Right forelimb (tissue), 1 donor: ENCODE measurements at regions not wholly inside any gene's neighbourhood (a gene's known extent, or its start where the extent isn't known, plus 50 kb on each side); places are given as distances from the start of the nearest gene placed in this dataset.
"Not testable (repeated sequence)": the region's sequence is repeated elsewhere in the genome, so short reads cannot be mapped to it uniquely, and the experiment has no call there.

ENCODE experiments used
- DNase-seq: peaks from one replicate; pipeline ENCODE4 v3.0.0-alpha.2; 2018

DNA sequence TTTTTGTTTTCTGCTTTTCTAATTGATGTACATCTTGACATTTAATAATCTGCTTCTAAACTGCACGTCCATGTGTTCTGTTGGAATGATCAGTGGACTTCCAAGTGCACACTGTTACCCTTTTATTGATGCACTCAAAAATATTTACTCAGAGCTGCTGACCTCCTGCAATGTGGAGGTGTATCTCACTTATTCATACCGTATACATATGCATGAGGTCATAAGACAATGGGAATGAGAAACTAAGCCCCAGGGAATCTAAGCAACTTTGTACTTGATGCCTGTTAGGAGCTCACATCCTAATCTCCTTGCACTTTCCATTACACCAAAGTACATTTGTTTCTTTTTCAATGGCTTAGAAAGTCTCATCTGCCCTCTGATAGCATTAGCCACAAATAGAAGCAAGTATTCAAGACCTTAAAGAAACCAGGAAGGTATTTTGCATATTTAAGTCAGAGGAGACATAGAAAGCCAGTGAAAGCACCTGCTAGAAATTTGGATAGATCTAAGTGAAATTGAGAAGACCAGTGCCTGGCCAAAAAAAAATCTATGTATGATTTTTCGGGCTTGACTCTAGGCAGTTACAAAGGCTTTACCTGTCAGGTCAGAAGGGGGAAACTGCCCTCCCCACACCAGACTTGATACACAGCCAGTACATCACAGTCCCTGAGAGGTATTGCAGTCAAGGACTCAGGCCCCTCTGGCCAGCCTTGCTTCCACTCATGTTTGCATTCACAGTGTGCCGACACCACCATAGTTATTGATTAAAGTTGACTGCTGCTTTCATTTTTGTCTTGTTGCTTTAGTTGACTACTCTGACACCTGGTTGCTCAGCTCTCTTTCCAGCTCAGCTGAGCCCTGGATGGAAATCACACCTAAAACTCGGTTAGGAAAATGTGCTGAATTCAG, 391.7 kb upstream of the CYRIA start:
- no peak for DNase-seq

DNA sequence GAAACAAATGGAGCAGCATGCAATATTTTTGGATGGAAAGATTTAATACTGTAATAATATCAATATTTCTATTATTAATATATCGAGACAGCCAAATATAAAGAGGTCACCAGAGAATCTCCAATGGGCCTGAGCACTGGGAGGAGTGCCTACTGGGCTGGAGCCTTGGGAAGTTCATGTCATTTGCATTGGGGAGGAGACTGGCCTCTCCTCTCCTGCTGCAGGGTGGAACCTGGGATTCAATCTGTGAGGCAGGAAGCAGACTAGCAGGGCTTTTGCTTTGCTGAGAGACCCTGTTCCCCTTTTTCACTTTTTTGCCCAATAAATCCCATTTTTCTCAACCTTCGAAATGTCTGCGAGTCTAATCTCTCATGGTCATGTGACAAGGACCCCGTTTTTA, 390.6 kb upstream of the CYRIA start:
- no peak for DNase-seq

DNA sequence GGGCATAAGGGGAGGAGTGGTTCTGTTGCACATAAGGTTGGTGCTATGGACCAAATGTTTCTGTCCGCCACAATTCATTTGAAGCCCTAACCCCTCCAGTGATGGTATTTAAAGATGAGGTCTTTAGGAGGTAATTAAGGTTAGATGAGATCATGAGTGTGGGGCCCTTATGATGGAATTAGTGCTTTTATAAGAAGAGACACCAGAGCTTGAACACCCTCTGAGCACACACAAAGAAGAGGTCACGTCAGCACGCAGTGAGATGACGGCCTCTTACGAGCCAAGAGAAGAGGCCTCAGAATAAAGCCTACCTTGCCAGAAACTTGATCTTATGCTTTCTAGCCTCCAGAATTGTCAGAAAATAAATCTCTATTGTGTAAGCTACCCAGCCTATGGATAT, 386.4 kb upstream of the CYRIA start:
- DNase-seq, result no peak

DNA sequence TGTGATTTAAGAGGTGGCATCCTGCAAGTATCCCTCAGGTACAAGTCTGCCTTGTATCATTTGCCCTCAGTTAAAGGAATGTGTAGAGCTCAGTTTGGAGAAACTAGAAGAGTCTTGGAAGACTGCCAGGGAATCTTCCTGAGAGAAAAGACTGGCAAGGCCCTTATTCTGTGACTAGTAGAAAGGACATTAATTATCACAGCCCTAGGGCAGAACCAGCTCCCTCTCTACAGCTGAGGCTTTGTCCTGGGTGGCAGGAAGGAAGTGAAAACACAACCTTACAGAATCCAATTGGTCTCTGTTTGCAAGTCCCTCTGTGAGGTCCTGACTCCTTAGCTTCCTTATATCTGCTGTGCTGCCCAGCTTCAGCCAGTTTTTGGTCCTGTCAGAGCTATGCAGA, 385.9 kb upstream of the CYRIA start:
- DNase-seq, result no peak

DNA sequence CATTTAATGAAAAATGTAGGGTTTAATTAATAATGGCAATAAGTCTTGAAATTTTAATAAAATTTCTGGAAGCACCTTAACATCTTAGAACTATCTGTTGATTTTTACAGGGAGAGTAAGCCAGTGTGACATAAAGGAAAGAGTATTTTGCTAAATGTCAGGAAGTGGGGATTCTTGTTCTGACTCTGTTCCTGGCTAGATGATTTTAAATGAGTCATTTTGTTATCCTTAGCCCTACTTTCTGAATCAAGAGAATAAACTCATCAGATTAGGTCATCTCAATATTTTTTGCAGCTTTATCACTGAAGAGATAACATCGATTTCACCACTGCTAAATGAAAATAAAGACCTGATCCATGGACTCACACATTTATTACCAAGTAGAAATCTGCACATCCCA, 377.5 kb upstream of the CYRIA start:
- DNase-seq, result no peak

DNA sequence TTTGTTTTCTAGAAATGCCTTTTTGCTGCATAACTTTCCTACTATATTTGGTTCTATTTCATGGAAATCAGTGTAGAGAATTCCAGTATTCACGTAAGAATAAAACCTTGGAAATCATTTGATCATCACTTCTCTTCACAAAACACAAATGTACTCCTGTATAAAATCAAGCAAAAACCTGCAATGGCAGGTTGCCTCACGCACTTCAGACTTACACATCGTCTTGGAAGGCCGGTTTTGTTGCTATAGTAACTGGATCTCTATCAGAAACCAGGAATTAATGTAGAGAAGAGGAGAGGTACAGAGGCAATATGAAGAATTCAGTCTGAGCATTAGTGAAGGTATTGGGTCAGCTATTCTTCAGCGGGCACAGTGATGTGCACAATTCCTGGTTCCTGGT, 370.7 kb upstream of the CYRIA start:
- DNase-seq, result no peak

DNA sequence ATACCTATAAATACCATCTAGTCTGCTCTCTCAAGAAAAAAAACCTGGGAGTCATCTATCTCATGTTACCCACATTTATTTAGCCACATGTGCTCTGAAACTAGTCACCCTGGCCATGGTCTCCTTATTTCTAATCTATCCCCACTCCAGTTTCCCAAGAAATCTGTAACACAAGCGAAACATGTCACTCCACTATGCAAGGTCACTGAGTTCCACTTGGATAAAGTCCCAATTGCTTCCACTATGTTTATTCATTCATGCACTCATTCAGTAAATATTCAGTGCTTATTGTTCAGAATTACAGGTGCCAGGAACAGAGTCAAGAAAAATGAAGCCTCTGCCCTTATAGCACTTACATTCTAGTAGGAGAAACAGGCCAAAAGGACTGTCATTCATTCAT, 369.4 kb upstream of the CYRIA start:
- no peak for DNase-seq

DNA sequence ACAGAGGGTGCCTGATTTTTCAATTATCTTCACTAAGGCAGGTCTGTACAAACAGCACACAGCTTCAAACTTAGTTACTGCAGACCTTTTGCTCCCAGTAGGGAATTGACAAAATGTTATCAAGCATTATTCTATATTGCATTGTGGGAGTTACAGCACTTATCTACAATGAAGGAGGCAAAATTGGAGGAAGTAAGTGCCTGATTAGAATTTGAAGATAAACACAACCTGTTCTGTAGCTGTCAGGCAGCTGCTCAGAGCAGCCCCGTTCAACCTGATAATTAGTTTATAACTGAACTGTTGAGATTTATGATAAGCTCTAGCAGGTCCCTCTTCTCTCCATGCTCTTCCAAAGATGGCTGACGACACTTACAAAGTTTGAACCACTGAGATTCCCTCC, 364.4 kb upstream of the CYRIA start:
- DNase-seq, result no peak

DNA sequence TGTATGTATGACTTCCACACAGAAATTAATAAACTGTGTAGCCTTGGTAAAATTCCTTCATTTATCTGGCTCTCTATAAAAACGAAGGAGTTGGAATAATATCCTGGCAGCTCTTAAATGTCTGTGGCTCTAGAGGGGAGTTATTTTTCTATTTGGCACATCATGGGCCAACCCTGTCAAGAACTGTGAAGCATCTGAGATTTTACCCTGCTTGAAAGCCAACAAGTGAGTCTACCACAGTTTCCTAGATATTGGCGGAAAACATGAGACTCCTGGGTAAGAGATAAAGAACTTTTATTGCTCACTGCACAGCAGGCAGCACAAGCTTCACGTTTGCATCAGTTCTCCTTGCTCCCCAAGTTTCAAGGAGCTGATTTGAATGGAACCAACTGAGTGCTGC, 346.7 kb upstream of the CYRIA start:
- no peak for DNase-seq

DNA sequence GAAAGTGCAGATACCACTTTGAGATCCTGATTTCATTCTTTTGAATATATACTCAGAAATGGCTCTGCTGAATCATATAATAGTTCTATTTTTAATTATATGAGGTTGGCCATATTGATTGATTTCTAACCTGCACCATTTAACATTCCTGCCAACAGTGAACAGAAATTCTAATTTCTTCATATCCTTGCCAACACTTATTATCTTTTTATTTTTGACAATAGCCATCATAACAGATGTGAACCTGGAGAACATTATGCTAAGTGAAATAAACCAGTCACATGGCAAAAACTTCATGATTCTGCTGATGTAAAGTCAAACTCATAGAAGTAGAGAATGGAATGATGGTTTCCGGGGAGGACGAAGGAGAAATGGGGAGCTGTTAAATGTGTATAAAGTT, 344.5 kb upstream of the CYRIA start:
- DNase-seq, result no peak

DNA sequence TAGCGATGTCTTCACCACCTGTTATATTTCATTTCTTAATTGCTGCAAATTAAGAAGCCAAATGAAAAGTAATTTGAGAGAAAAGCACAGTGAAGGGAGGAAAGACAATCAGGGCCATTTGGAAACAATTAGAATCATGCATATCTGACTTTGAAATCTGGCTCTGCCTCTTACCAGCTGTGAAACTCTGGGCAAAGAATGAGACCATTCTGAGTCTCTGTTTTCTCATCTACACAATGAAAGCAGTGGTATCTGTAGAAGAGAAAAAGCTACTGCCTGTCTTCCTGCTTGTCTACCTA, 334.5 kb upstream of the CYRIA start:
- no peak for DNase-seq

DNA sequence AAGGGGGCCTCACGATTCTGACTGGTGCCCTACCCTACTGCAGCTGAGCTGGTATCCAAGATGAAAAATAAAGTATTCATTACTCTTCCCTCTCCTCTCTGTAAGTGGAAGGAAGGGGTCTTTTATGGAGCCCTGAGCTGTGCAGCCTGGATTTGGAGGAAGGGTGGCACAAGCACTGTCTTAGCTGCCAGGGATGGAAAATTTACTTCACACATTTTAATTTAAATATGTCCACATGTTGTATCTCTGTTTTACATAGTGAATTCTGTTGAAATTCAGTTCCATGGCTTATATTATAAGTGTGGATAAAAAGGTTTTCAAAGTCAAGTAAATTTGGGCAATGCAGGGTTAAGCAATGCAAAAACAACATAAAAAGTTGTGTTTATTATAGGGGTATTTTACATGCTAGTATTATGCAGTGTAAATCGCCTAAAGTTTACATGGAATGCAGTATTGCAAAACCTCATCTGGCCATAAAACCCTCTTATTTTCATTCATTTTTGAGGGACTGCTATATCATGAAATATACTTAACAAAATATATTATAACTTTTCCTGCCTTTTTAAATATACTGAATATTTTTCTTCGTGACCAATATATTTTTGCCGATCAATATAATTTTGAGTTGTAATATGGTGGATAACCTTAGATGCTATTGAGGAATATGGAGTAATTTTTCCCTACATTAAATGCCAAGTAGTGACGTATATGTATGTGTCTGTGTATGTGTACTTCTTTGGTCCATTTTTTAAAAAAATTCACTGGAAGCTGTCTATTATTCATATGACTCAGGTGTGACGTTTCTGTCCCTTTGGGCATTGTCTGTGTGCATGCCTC, 333.9 kb upstream of the CYRIA start:
- no peak for DNase-seq

DNA sequence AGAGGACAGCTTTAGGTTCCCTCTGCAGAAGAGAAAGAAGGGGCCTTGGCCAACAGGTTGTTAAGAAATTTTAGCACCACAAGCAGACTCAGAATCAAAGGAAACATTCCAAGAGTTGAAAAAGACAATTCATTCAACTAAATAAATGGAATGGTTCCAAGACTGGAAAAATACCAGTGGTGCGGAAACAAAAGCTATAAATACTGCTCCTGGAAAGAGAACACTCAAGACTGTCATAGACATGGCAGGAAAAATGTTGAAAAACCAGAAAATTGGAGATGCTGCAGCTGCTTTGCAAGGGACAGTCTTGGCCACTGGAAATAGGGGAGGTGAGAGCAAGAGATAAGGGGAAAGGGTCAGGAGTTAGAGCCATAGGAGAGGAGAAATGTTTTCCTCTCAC, 312.7 kb upstream of the CYRIA start:
- no peak for DNase-seq

DNA sequence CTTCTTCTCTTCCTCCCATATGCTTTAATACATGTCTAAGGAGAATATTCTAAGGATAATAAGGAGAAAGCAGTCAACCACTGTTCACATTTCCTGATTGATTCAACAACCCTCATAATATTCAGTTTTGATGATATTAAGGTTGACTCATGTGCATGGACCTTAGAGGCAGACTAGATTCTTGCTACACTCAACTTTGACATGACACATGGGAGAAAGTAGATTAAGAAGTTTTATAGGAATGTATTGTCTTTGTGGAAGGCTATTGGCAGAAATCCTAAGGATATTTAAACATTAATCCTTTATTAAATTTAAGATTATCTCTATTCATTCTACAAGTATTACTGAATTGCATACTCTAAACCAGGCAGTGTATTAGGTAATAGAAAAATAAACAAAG, 309.1 kb upstream of the CYRIA start:
- DNase-seq, result no peak

DNA sequence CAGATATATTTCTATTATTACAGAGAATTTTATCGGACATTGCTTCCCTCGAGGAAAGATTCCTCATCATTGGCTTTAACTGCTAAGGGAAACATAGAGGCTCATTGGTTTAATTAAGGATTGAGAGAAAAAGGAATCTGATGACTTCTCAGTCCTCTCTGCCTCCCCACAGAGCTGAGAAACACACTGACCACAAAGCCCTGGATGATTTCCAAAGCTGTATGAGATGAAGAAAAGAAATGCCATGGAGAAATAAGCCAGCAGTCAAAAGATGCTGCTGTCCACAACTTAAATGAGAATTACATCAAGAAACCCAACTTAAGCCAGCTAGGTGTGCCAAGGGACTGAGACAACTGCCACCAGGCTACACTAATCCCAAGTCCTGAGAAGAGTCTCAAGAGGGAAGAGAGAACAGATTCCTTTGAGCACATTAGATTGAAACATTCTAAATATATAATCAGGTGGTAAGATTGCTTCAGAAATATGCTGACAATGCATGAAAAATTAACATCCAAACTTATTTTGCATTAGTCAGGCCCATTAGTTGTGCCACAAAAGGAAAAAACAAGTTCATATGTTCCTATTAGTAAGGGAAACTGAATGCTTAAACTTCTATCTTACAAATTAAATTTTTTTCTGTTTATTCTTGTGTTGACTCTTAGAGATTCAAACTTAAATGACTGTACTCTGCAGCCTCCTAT, 308.1 kb upstream of the CYRIA start:
- no peak for DNase-seq

DNA sequence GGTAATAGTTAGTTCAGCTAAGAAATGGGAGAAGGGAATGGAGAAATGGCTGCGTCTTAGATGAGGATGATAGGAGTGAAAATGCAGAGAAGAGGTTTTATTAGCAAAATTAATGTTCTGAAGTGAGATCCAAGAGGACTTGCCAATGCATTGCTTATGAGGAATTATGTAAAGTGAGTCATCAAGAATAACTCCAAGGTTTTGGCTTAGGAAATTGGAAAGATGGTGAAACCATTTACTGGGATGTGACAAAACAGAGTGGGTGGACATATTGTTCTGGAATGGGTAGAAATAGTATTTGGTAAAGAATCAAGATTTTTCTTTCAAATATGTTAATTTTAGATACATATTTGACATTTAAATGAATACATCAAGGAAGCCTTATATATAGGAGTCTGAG, 306.6 kb upstream of the CYRIA start:
- DNase-seq, result no peak

DNA sequence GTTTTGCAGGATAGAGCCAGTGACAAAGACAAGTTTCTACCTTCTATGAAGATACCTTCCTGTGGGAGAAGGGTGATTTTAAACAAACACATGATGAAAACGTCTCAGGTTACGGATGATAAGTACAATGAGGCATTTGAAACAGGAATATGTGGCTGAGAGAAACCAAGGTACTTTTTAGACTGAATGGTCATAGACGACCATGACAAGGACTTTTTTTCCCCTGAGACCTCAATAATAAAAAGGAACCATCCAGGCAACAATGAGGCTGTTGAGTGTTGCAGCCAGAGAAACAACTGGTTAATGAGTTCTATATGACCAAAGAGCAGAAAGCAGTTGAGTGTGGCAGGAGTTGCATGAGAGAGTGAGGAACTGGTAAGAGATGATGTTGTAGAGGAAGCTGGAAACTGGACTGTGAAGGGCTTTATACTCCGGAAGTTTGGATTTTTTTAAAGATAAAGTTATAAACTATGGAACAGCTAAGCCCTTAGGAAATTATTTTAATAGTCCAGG, 306.1 kb upstream of the CYRIA start:
- no peak for DNase-seq

DNA sequence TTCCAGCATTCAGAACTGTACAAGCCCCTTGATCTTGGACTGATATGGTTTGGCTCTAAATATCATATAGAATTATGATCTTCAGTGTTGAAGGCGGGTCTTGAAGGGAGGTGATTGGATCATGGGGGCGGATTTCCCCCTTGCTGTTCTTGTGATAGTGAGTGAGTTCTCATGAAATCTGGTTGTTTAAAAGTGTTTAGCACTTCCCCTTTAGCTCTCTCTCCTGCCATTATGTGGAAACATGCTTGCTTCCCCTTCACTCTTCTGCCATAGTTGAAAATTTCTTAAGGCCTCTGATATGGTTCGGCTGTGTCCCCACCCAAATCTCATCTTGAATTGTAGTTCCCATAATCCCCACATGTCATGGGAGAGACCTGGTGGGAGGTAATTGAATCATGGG, 305.3 kb upstream of the CYRIA start:
- not testable (repeated sequence) for DNase-seq

DNA sequence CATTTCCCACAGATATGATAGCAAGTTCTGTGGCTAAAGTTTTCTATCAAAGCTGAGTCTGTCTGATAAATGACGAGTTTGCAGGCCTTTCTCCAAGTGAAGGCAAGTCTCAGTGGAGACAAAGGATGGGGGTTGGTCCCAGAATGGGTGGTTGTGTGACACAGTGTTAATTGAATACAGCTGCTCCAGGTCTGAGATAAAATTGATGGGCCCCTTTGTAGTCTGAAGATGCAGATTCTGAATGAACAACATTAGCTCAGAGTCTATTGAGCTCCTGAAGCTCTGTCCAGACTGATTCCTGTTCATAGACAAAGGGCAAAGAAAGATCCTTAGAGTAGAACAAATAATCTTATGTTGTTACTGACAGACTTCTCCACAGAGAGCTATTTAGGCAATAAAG, 296.9 kb upstream of the CYRIA start:
- DNase-seq, result no peak

DNA sequence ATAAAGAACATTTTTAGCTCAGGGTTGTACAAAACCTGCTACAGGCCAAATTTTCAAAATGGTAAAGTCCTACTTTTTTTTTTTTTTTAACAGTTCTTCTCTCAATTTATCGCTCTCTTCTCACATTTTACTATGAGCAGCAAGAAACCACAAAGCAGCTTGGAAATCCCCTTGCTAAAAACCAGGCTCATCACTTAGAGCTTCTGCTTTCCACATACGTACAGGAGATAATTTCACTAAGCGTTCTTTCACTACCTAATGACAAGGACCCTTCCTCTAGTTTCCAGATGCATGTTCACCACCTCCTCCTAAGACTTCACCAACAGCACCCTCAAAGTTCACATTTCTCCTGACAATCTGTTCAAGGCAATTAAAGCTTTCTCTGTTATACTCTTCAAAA, 294.9 kb upstream of the CYRIA start:
- no peak for DNase-seq

DNA sequence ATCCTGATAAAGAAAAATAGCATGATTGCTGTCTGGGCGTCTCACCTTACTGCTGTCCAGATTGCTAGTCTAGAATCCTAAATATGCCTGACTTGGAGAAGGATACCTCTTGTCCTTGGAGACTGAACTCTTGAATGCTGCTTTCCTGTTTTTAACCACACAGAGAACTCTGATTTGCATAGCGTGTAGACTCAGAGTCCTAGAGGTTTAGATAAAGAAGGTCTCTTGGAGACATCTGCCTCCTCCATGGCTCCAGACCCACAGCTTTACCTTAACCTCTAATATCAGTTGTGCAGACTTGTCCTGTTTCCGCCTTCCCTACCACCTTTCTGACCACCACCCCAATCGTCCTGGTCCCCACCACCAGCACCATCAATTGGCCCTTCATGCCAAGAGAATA, 292.6 kb upstream of the CYRIA start:
- DNase-seq, result no peak

DNA sequence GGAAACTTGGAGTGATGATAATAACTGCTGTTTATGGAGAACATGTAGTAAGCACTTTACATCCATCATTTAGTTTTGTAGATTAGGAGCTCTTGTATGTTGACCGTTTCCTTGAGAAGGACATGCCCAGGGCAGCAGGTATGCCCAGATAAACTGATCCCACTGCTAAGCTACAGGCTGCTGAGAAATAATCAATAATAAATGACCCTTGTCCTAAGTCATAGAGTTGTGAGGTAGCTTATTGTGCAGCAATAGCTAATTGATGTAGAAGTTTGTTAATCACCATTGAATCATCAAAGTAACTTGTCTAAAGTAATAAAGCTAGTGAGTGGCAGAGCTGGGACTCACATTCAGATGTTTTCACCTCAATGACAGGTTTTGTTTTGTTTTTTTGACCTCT, 287.2 kb upstream of the CYRIA start:
- DNase-seq, result no peak

DNA sequence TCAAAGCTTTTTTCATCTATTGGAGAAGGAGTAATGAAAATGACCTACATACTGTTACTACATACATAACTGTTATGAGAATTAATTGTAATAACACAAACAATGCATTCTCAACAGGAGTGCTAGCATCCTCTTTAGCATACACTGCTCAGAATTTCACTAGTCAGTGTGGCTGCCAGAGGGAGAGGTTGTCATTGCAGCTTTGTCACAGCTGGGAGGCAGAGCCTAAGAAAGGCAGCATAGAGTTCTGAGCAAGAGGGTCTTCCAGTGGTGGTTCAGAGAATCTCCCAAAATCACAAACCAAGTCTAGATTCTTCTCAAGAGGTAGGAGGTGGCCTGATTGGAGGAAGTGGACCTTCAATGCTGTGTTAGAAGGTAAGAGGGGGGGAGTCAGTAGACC, 286.7 kb upstream of the CYRIA start:
- no peak for DNase-seq

DNA sequence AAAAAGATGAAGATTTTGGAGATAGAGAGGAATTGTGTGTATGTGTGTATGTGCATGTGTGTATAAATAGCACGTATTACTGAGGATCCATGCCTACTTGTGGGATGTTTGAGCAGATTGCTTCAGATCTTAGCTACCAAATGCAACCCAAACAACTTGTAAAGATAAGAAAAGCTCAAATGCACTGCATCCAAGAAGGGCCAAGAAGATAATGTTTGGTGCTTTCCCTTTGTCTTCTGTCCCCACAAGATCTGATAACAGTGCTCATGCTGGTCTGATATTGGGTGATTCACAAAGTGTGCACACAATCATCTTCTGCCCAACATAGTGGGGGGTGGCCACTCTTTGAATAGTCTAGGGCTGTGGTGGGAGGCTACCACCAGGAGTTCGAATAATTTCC, 284.8 kb upstream of the CYRIA start:
- no peak for DNase-seq
